ENCODE measurements at regions not wholly inside any gene's neighbourhood (a gene's known extent, or its start where the extent isn't known, plus 50 kb on each side); places are given as distances from the start of the nearest gene placed in this dataset.

- TF ChIP-seq ZNF621 (tag by site-specific recombination; IDR thresholded peaks at IDR 0.05): no peak
- no peak for TF ChIP-seq ZNF274 (IDR thresholded peaks at IDR 0.05; ENCODE audit: low read length)
- TF ChIP-seq ZNF274 (tag by site-specific recombination; IDR thresholded peaks at IDR 0.05; ENCODE audit: borderline replicate concordance): no peak
- TF ChIP-seq ZNF785 (tag by site-specific recombination; IDR thresholded peaks at IDR 0.05): no peak
- no peak for TF ChIP-seq SETDB1 (IDR thresholded peaks at IDR 0.05; ENCODE audit: insufficient read length, low read length)
Measured at GRCh38 chr11:33540427-33540826, 160.2 kb downstream of the C11orf91 start.

Data from HEK293 (cell line).